D341Med (cell line): ENCODE measurements at regions not wholly inside any gene's neighbourhood (a gene's known extent, or its start where the extent isn't known, plus 50 kb on each side); places are given as distances from the start of the nearest gene placed in this dataset.

Source experiments
- DNase-seq: peaks from one replicate; pipeline ENCODE4 v3.0.0; 2012; ENCODE audit warnings: low spot score

GRCh38 chr11:111148121-111148520 lies 97.4 kb upstream of the POU2AF2 start:
- no peak for DNase-seq

- DNase-seq: no peak
Observed at GRCh38 chr11:111137846-111138245, 107.7 kb upstream of the POU2AF2 start.

GRCh38 chr11:111135778-111136570 lies 109.6 kb upstream of the POU2AF2 start:
- no peak for DNase-seq

- no peak for DNase-seq
Observed at GRCh38 chr11:111135101-111135500, 110.4 kb upstream of the POU2AF2 start.

GRCh38 chr11:111128076-111128870 lies 117.3 kb upstream of the POU2AF2 start:
- no peak for DNase-seq

GRCh38 chr11:111124724-111125123 lies 120.8 kb upstream of the POU2AF2 start:
- peak; percentile 45 for DNase-seq

- no peak for DNase-seq
Observed at GRCh38 chr11:111123463-111124398, 121.8 kb upstream of the POU2AF2 start.

GRCh38 chr11:111120696-111121302 lies 124.7 kb upstream of the POU2AF2 start:
- DNase-seq: no peak

GRCh38 chr11:111120161-111120560 lies 125.4 kb upstream of the POU2AF2 start:
- DNase-seq: no peak

GRCh38 chr11:111119751-111120150 lies 125.8 kb upstream of the POU2AF2 start:
- DNase-seq: no peak

- DNase-seq: no peak
Observed at GRCh38 chr11:111115890-111116289, 129.6 kb upstream of the POU2AF2 start.

GRCh38 chr11:111114091-111114490 lies 131.4 kb upstream of the POU2AF2 start:
- DNase-seq: no peak

GRCh38 chr11:111112614-111113013 lies 132.9 kb upstream of the POU2AF2 start:
- no peak for DNase-seq

- DNase-seq: no peak
Observed at GRCh38 chr11:111107501-111107900, 138.0 kb upstream of the POU2AF2 start.

- no peak for DNase-seq
Observed at GRCh38 chr11:111106641-111107040, 138.9 kb upstream of the POU2AF2 start.

- no peak for DNase-seq
Observed at GRCh38 chr11:111105566-111105965, 140.0 kb upstream of the POU2AF2 start.

GRCh38 chr11:111104185-111104584 lies 141.3 kb upstream of the POU2AF2 start:
- DNase-seq: no peak

- DNase-seq: no peak
Observed at GRCh38 chr11:111101881-111102280, 143.6 kb upstream of the POU2AF2 start.

GRCh38 chr11:111099028-111099713 lies 146.4 kb upstream of the POU2AF2 start:
- DNase-seq: no peak

GRCh38 chr11:111098091-111098490 lies 147.4 kb upstream of the POU2AF2 start:
- DNase-seq: no peak

GRCh38 chr11:111097191-111097590 lies 148.3 kb upstream of the POU2AF2 start:
- DNase-seq: no peak
